ENCODE measurements at regions not wholly inside any gene's neighbourhood (a gene's known extent, or its start where the extent isn't known, plus 50 kb on each side); places are given as distances from the start of the nearest gene placed in this dataset.

GRCh38 chr17:28267720-28268609 is 51.0 kb upstream of the TMEM97 start:
- peaks cover 29% of the 10 kb centered on the region for H3K27me3 Mint-ChIP-seq
- H3K9me3 Mint-ChIP-seq, result peaks cover 2 to 7% (median 3%) of the 10 kb centered on the region in 3 donors
- H3K27ac Mint-ChIP-seq, result no peak overlapping the region
- no peak overlapping the region for H3K4me3 Mint-ChIP-seq
- no peaks in the 10 kb centered on the region for H3K36me3 Mint-ChIP-seq
- H3K4me1 Mint-ChIP-seq, result no peaks in the 10 kb centered on the region

GRCh38 chr17:28268610-28269313 is 50.2 kb upstream of the TMEM97 start:
- H3K27me3 Mint-ChIP-seq, result peaks cover 36% of the 10 kb centered on the region
- H3K9me3 Mint-ChIP-seq, result peaks cover 2 to 5% (median 3%) of the 10 kb centered on the region in 3 donors
- H3K27ac Mint-ChIP-seq, result no peak overlapping the region
- H3K36me3 Mint-ChIP-seq, result no peaks in the 10 kb centered on the region
- no peaks in the 10 kb centered on the region for H3K4me1 Mint-ChIP-seq
- H3K4me3 Mint-ChIP-seq, result no peak overlapping the region
